Loucy (cell line): ENCODE measurements at regions not wholly inside any gene's neighbourhood (a gene's known extent, or its start where the extent isn't known, plus 50 kb on each side); places are given as distances from the start of the nearest gene placed in this dataset.

Experiments
- CTCF ChIP-seq: fragments of 200-600 bp; sonication (generic); conservative IDR thresholded peaks from 2 replicates; pipeline ENCODE4 v1.5.1; 2014; ENCODE audit warnings: mild to moderate bottlenecking, antibody characterized with exemption, low read length
- EZH2phosphoT487 ChIP-seq: fragments of 200-600 bp; IDR thresholded peaks from 2 replicates; pipeline ENCODE4 v1.6.1; 2018; ENCODE audit warnings: antibody characterized with exemption, mild to moderate bottlenecking, moderate library complexity, borderline replicate concordance

GRCh38 chr1:230010603-230011332, 56.3 kb upstream of the GALNT2 start:
- TF ChIP-seq EZH2phosphoT487 (no peak), CTCF (no peak)
